ENCODE measurements at regions not wholly inside any gene's neighbourhood (a gene's known extent, or its start where the extent isn't known, plus 50 kb on each side); places are given as distances from the start of the nearest gene placed in this dataset.

- no peak overlapping the region for H3K27ac ChIP-seq
- no peak for TF ChIP-seq ZFX (IDR thresholded peaks at IDR 0.05)
- no peak; the same call in 1 of the 2 replicates for TF ChIP-seq CTCF (conservative IDR thresholded peaks at IDR 0.05)
These were observed 262.7 kb upstream of the FSIP2 start for GRCh38 chr2:185475914-185476313.

GRCh38 chr2:185477452-185477851 is 261.2 kb upstream of the FSIP2 start:
- H3K27ac ChIP-seq, result no peak overlapping the region
- TF ChIP-seq ZFX (IDR thresholded peaks at IDR 0.05), result no peak
- no peak for TF ChIP-seq CTCF (conservative IDR thresholded peaks at IDR 0.05)

- TF ChIP-seq ZFX (IDR thresholded peaks at IDR 0.05) (no peak), CTCF (conservative IDR thresholded peaks at IDR 0.05) (no peak)
- no peak overlapping the region for H3K27ac ChIP-seq
These were observed 254.0 kb upstream of the FSIP2 start for GRCh38 chr2:185484602-185485001.

- no peak overlapping the region for H3K27ac ChIP-seq
- no peak for TF ChIP-seq ZFX (IDR thresholded peaks at IDR 0.05)
- TF ChIP-seq CTCF (conservative IDR thresholded peaks at IDR 0.05), result no peak
These were observed 236.3 kb upstream of the FSIP2 start for GRCh38 chr2:185502351-185502750.

- TF ChIP-seq CTCF (conservative IDR thresholded peaks at IDR 0.05), result no peak
- TF ChIP-seq ZFX (IDR thresholded peaks at IDR 0.05), result no peak
These were observed 230.9 kb upstream of the FSIP2 start for GRCh38 chr2:185507719-185508118.

GRCh38 chr2:185510060-185510459 is 228.5 kb upstream of the FSIP2 start:
- H3K27ac ChIP-seq, result no peak overlapping the region
- TF ChIP-seq CTCF (conservative IDR thresholded peaks at IDR 0.05) (no peak), ZFX (IDR thresholded peaks at IDR 0.05) (no peak)

More at GRCh38 chr2:185507719-185508118, 230.9 kb upstream of the FSIP2 start:
- no peak overlapping the region for H3K27ac ChIP-seq

- no peak for TF ChIP-seq CTCF (conservative IDR thresholded peaks at IDR 0.05)
- H3K27ac ChIP-seq, result no peak overlapping the region
These were observed 226.7 kb upstream of the FSIP2 start for GRCh38 chr2:185511925-185512324.

All from C4-2B (cell line).